Effector CD8-positive, alpha-beta T cell (primary cell): ENCODE measurements at regions not wholly inside any gene's neighbourhood (a gene's known extent, or its start where the extent isn't known, plus 50 kb on each side); places are given as distances from the start of the nearest gene placed in this dataset.

Source experiments
- DNase-seq: peaks from one replicate; lab custom pipeline; 2025; lab: John Stamatoyannopoulos, UW

DNA sequence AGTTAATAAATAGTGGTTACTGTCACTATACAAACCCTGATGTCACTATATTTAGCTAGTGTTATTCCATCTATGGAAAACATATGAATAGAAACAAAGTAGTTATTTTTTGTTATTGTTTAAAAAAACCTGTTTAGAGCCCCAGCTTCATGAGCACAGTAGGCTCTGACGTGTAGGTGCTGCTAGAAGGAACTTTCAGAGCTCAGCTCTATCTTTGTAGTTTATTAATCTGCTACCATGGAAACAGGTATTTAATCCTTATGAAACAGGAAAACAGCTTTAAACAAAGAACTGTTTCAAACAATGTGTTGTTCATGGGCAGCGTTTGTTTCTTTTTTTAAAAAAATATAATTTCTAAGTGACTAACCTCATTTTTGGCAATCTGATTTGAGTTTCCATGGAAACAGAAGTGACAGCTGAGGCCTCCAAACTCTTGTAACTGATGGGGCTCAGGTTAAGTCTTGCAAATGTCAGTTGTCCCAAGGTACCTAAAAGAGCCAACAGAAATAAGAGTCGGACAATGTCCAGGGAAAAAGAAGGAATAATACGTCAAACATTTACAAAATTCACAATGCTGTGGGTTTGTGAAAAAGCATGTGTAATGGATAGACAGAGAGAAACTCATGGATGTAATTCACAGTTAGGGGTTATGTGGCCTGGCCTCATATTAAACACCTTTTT, 162.0 kb upstream of the C21orf91 start:
- DNase-seq = no peak

- no peak for DNase-seq
Observed at GRCh38 chr21:17979763-17980162, 160.6 kb upstream of the C21orf91 start.

GRCh38 chr21:17978895-17979294, 159.7 kb upstream of the C21orf91 start:
- no peak for DNase-seq

- DNase-seq = no peak
Observed at GRCh38 chr21:17976691-17977090, 157.5 kb upstream of the C21orf91 start.

DNA sequence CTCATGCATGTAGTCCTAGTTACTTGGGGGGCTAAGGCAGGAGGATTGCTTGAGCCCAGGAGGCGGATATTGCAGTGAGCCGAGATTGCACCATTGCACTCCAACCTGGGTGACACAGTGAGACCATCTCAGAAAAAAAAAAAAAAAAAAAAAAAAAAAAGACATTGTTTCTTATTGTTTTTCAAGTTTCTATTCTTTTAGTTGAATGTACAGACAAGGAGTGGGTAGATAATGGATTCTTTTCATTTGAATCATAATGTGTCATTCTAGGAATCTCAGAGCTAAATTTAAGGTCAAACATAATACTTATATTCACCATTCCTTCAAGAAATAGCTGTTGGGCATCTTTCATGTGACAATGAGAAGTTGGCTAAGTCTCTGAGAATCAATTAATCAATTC, 157.0 kb upstream of the C21orf91 start:
- no peak for DNase-seq

GRCh38 chr21:17967319-17967718, 148.2 kb upstream of the C21orf91 start:
- DNase-seq = no peak

DNA sequence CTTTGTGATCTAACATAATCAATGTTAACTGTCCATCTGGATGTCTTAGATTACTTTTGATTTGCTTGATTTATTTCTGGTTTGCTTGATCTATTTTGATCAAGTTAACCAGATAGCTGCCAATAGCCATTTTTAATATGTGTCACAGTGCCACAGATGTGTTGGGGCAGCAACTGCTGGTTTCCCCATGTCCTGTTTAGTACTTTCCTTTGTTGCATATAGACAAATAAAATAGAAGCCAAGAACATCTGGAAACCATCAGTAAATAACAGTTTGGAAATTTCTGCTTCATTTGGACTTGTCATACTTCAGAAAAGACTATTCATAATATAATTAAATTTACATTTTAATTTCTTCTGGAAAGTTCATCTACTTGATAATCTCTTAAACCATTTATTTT, 145.6 kb upstream of the C21orf91 start:
- DNase-seq = no peak

- DNase-seq = no peak
Observed at GRCh38 chr21:17964199-17964598, 145.0 kb upstream of the C21orf91 start.

DNA sequence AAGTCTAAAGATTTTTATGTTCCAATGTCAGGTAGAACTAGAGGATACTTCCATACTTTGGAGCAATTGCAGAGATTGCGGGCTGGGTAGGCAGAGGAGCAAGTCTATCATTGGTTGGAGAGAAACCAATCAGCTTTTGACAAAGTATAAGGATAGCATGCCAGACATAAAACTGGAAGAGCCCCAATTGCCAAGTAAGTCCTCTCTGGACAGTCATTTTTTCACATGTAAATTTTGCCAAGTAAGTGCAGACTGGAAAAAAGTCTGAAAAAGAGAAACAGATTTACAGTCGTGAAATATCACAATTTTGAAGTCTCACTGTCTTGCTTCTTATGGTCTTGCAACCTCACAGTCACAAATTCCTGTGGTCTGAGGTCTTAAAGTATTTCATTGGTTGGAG, 131.4 kb upstream of the C21orf91 start:
- DNase-seq = no peak

DNA sequence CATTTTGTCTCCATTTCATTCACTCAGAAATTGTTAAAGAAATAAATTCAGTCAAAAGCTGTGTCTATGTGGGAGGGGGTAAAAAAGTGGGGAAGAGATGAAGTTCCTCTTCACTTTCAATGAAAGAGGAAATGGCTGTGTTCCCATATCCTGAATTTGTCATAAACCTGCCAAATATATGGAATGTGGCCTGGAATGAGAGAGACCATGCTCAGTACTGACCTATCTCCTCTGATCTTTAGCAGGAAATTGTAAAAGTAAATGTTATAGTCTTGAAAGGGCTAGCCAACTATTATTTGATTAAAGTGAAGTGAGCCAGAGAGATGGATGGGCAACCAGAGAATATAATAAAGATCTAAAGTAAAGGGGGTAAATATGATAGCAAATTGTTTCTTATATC, 130.3 kb upstream of the C21orf91 start:
- DNase-seq = no peak

- DNase-seq = no peak
Observed at GRCh38 chr21:17947531-17947930, 128.4 kb upstream of the C21orf91 start.

DNA sequence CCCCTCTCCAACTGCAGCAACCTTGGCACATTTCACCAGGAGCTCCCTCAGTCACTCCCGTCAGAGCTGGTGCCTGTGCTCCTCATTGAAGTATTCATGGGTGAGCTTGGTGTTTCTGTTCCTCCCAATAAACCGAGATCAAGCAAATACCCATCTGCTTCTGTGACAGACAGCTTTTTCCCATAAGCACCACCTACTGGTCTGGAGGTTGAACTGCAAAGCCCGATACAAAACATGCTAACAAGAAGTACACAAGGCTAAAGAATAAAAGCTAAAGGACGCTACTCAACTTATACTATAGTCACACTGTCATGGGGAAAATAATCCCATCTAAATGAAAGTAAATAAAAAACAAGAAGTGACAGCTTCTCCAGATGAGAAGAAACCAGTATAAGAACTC, 111.9 kb upstream of the C21orf91 start:
- DNase-seq = no peak

- DNase-seq = no peak
Observed at GRCh38 chr21:17930093-17930492, 110.9 kb upstream of the C21orf91 start.

GRCh38 chr21:17929510-17929909, 110.4 kb upstream of the C21orf91 start:
- DNase-seq = no peak

- DNase-seq = no peak
Observed at GRCh38 chr21:17925899-17926298, 106.7 kb upstream of the C21orf91 start.

- peak; percentile 5 for DNase-seq
Observed at GRCh38 chr21:17925000-17925610, 105.9 kb upstream of the C21orf91 start.

- no peak for DNase-seq
Observed at GRCh38 chr21:17921579-17922530, 102.7 kb upstream of the C21orf91 start.

DNA sequence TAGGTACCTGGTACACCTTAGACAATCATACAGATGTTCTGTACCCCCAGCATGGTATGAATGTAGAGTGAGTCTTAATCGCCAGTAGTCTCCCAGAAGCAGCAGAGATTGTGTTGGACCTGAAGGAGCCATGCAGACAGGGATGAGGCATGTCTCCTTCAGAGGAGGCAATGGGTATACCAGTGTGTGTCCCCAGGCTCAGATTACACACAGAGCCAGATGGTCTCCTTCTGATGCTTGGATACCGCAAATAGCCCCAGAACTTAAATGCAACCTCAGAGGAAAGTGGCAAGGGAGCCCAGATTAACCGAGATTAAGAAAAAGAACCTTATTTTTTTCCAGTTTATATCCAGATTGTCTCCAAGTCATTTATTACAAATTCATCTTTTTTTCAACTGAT, 96.8 kb upstream of the C21orf91 start:
- no peak for DNase-seq

GRCh38 chr21:17911628-17912027, 92.5 kb upstream of the C21orf91 start:
- no peak for DNase-seq

DNA sequence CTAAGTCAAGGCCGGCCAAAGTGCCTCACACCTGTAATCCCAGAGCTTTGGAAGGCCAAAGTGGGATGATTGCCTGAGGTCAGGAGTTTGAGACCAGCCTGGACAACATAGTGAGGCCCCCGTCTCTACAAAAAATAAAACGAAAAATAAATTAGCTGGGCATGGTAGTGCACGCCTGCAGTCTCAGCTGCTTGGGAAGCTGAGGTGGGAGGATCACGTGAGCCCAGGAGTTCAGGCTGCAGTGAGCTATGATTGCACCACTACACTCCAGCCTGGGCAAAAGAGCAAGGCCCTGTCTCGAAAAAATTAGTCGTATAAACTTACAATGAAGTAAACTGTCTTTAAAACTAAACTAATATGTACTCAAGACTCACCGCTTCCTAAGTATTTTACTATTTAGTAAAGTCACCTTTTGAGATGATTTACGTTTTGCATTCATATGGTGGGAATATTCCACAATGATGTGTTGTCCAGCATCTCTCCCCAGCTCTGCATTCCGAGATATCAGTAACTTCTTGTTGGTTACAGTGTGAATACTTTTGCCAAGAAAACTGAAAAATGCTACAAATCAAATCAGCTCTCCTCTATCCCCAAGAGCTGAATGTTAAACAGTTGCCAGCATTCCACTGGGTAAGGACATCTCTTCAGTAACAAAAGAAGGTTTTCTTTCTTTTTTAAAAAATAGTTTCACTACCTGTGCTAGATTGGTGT, 84.9 kb upstream of the C21orf91 start:
- no peak for DNase-seq

DNA sequence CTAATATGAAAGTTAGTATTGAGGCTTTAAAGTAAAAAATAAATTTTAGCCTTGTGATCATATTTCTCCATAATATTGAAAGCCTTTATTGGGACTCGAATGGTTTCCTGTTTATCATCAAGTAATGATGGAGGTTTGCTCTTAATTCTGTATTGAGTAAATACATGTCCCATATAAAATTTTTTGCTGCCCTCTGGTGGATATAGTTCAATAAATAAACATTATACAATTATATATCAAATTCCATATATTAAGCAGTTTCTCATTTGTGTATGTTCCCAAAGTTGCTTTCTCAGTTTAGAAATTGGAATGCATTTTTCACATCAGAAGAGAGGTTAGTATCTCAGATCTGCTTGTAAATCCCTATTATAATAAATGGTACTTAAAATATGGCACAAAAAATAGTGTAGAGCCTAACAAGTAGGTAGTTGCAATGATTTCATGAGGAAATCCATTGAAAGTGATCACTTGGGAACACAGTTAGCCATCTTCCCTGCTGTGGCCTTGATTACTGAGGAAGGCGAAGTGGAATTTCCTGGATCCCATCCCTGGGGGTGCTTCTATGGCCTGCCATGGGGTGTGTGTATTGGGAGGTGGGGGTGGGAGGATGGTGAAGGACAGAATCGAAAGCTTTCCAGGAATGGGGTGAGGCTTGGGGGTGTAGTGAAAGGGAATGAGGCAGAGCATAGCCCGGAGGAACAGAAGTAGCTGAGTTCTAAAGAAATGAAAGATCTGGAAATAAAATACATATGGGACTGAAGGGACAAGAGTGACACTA, 84.1 kb upstream of the C21orf91 start:
- no peak for DNase-seq
